K562 (cell line): ENCODE measurements at regions not wholly inside any gene's neighbourhood (a gene's known extent, or its start where the extent isn't known, plus 50 kb on each side); places are given as distances from the start of the nearest gene placed in this dataset.

ENCODE experiments used
- ATAC-seq: fragments of 200-7000 bp; cut with Tn5 transposase; 3 replicates; pipeline ENCODE4 v1.9.1; 2020; ENCODE audit warnings: moderate library complexity
- BruUV-seq: library from RNA; stranded (reverse); fragments of 400-500 nt; replicated peaks from 2 replicates; lab custom pipeline; 2021; lab: Mats Ljungman, UMichigan
- CTCF ChIA-PET: fragments of 300-600 bp; formaldehyde crosslinking; extraction: SDS; loops from one replicate; lab custom pipeline; 2021; ENCODE audit warnings: low intra/inter-chr PET ratio; lab: Yijun Ruan, JAX
- POLR2A ChIA-PET: fragments of 300-600, 350-650 bp; sonication (Branson Sonifier 250); formaldehyde crosslinking; extraction: SDS; loops from one replicate; lab custom pipeline; 2021; ENCODE audit warnings: antibody characterized with exemption, inconsistent platforms; lab: Yijun Ruan, JAX
- DNase-seq, 4 experiments: peaks; one replicate each; pipeline versions ENCODE4 v3.0.0 to v3.0.0-alpha.2; 2011 to 2018; ENCODE audit warnings: low spot score in 3 of 4, mixed read lengths in 3 of 4; ENCODE audit errors: extremely low read depth in 1 of 4
- FAIRE-seq: peaks from 2 replicates; lab custom pipeline; 2011; peaks lifted over from hg19 to GRCh38; lab: Jason Lieb, UNC
- H2AFZ ChIP-seq: 2 replicates; pipeline ENCODE4 v1.6.0; 2011; ENCODE audit warnings: low read depth, low read length, control low read depth, inconsistent platforms
- H3K27ac ChIP-seq: fragments of 200-600 bp; 3 replicates; pipeline ENCODE4 v1.8.0; 2011; ENCODE audit warnings: low read depth, mild to moderate bottlenecking, control low read depth, inconsistent platforms, low read length, moderate library complexity, mixed read lengths; ENCODE audit errors: extremely low read depth
- H3K27me3 ChIP-seq, 2 experiments: fragments of 300-600 bp in 1 of 2; 2 replicates in 1 of 2; 3 replicates in 1 of 2; pipeline versions ENCODE4 v1.6.0 to v1.8.0; 2011; ENCODE audit warnings: inconsistent platforms in 2 of 2, low read length in 2 of 2, mild to moderate bottlenecking in 1 of 2, mixed read lengths in 1 of 2, moderate library complexity in 1 of 2; ENCODE audit not compliant: control insufficient read depth in 2 of 2, insufficient read depth in 2 of 2
- H3K36me3 ChIP-seq: fragments of 300-600 bp; 3 replicates; pipeline ENCODE4 v1.8.0; 2011; ENCODE audit warnings: mild to moderate bottlenecking, low read length, inconsistent platforms; ENCODE audit not compliant: control insufficient read depth, insufficient read depth
- H3K4me1 ChIP-seq, 2 experiments: fragments of 200-600 bp in 1 of 2; replicated peaks in 1 of 2; 2 replicates in 1 of 2; 3 replicates in 1 of 2; pipeline versions ENCODE4 v1.5.1 to v1.8.0; 2011; ENCODE audit warnings: inconsistent platforms in 2 of 2, low read length in 2 of 2, mild to moderate bottlenecking in 1 of 2, mixed read lengths in 1 of 2, moderate library complexity in 1 of 2; ENCODE audit not compliant: control insufficient read depth in 2 of 2, insufficient read depth in 2 of 2
- H3K4me2 ChIP-seq: 2 replicates; pipeline ENCODE4 v1.6.1; 2011; ENCODE audit warnings: low read length, control low read depth, inconsistent platforms, mixed read lengths; ENCODE audit not compliant: insufficient read depth
- H3K4me3 ChIP-seq: fragments of 200-600 bp; sonication (generic), shearing (Covaris generic); 2 replicates; pipeline ENCODE4 v1.5.1; 2016; ENCODE audit warnings: control low read depth, inconsistent platforms
- H3K79me2 ChIP-seq: fragments of 200-600 bp; 3 replicates; pipeline ENCODE4 v1.8.0; 2011; ENCODE audit warnings: low read length, inconsistent platforms; ENCODE audit not compliant: control insufficient read depth, insufficient read depth
- H3K9ac ChIP-seq, 2 experiments: 2 replicates each; pipeline versions ENCODE4 v1.6.0 to v1.6.1; 2011; ENCODE audit warnings: low read depth in 2 of 2, low read length in 2 of 2, control low read depth in 1 of 2, inconsistent platforms in 1 of 2, mild to moderate bottlenecking in 1 of 2, mixed read lengths in 1 of 2; ENCODE audit not compliant: insufficient read depth in 1 of 2
- H3K9me1 ChIP-seq: one replicate; pipeline ENCODE4 v1.6.0; 2011; ENCODE audit warnings: inconsistent platforms, mild to moderate bottlenecking, low read length, moderate library complexity; ENCODE audit not compliant: control insufficient read depth, insufficient read depth
- H3K9me3 ChIP-seq: replicated peaks from 2 replicates; pipeline ENCODE4 v1.5.1; 2011; ENCODE audit warnings: low read depth, low read length, inconsistent platforms; ENCODE audit not compliant: control insufficient read depth, insufficient read depth
- H4K20me1 ChIP-seq: replicated peaks from 2 replicates; pipeline ENCODE4 v1.6.1; 2011; ENCODE audit warnings: low read length, inconsistent platforms, mixed read lengths; ENCODE audit not compliant: control insufficient read depth, insufficient read depth
- ARID4B ChIP-seq: sonication (generic); formaldehyde crosslinking; IDR thresholded peaks from 2 replicates; pipeline ENCODE4 v1.8.0; 2022; ENCODE audit warnings: mild to moderate bottlenecking, missing genetic modification reagents
- CSDE1 ChIP-seq, 2 experiments: fragments of 450-650 bp; IDR thresholded peaks; 2 replicates each; pipeline ENCODE4 v1.6.1; 2016; ENCODE audit warnings: mild to moderate bottlenecking in 1 of 2
- E2F6 ChIP-seq, 2 experiments: IDR thresholded peaks; 2 replicates each; pipeline ENCODE4 v1.6.1; 2011; ENCODE audit warnings: borderline replicate concordance in 1 of 2, control low read depth in 1 of 2, low read depth in 1 of 2, low read length in 1 of 2, mild to moderate bottlenecking in 1 of 2, mixed read lengths in 1 of 2, moderate library complexity in 1 of 2; ENCODE audit not compliant: insufficient read depth in 1 of 2, insufficient read length in 1 of 2, poor library complexity in 1 of 2, severe bottlenecking in 1 of 2; ENCODE audit errors: extremely low read depth in 1 of 2
- ETS2 ChIP-seq: IDR thresholded peaks from 2 replicates; pipeline ENCODE4 v1.6.1; 2016; ENCODE audit warnings: borderline replicate concordance, missing genetic modification characterization, mild to moderate bottlenecking, moderate library complexity, missing compliant biosample characterization; ENCODE audit not compliant: poor library complexity, severe bottlenecking
- GABPB2 ChIP-seq: fragments of 250-450 bp; sonication (Bioruptor Pico); conservative IDR thresholded peaks from 2 replicates; pipeline ENCODE4 v1.5.1; 2021; ENCODE audit warnings: mild to moderate bottlenecking
- JUND ChIP-seq, 2 experiments: IDR thresholded peaks; 2 replicates in 1 of 2; 3 replicates in 1 of 2; pipeline ENCODE4 v1.6.1; 2011; ENCODE audit warnings: borderline replicate concordance in 2 of 2, low read depth in 2 of 2, low read length in 2 of 2, improper control_type of control experiment in 1 of 2, missing biosample characterization in 1 of 2, missing genetic modification characterization in 1 of 2, missing genetic modification reagents in 1 of 2
- NCOA4 ChIP-seq: fragments of 450-650 bp; IDR thresholded peaks from 2 replicates; pipeline ENCODE4 v1.6.1; 2018; ENCODE audit warnings: mild to moderate bottlenecking; ENCODE audit not compliant: partially characterized antibody
- PATZ1 ChIP-seq: fragments of 250-450 bp; sonication (Bioruptor Pico); IDR thresholded peaks from 2 replicates; pipeline ENCODE4 v1.5.0; 2020; ENCODE audit warnings: mild to moderate bottlenecking, borderline replicate concordance
- PHF20 ChIP-seq: fragments of 450-650 bp; IDR thresholded peaks from 2 replicates; pipeline ENCODE4 v1.6.1; 2018; ENCODE audit not compliant: partially characterized antibody
- in situ Hi-C: fragments of 300-500 bp; cut with MboI; formaldehyde crosslinking; loops from 4 replicates; pipeline ENCODE4 v1.15.0; 2018; ENCODE audit warnings: inconsistent platforms, mixed read lengths
- intact Hi-C: fragments of 100-400 bp; cut with micrococcal nuclease; formaldehyde crosslinking; loops from 2 replicates; pipeline ENCODE4 v1.14.2; 2022

- TF ChIP-seq PATZ1 (no peak), CSDE1 (IDR thresholded peaks at IDR 0.05) (no peak)
Measured at GRCh38 chr6:63460971-63461370, 111.3 kb upstream of the LOC128125822 start (continued).

- Histone ChIP-seq H2AFZ (no peak overlapping the region), H3K4me3 (no peak overlapping the region), H3K4me2 (no peak overlapping the region), H3K9me1 (no peaks in the 10 kb centered on the region), H3K36me3 (no peaks in the 10 kb centered on the region), H3K79me2 (no peaks in the 10 kb centered on the region), H3K27me3 (no peaks in the 10 kb centered on the region), H3K27ac (no peak overlapping the region), H3K9me3 (no peaks in the 10 kb centered on the region), H3K4me1 (no peaks in the 10 kb centered on the region), H3K9ac (no peak overlapping the region), H4K20me1 (no peaks in the 10 kb centered on the region)
- CTCF ChIA-PET, result no interaction called here
- in situ Hi-C loops, result no loop called here
- FAIRE-seq (no peak), DNase-seq (no peak), ATAC-seq (no peak)
- intact Hi-C loops, result loop anchor here (10.0 kb wide), 1 partner anchor 301 kb away; no protein-coding TSS in a partner anchor
- POLR2A ChIA-PET, result no interaction called here
- BruUV-seq, result no TSS peak
- TF ChIP-seq PHF20, result no peak
- no peak for TF ChIP-seq ETS2 (tag)
- TF ChIP-seq JUND (IDR thresholded peaks at IDR 0.05; ENCODE audit: borderline replicate concordance, low read depth, low read length), result no peak
- TF ChIP-seq JUND (tag; IDR thresholded peaks at IDR 0.05; ENCODE audit: borderline replicate concordance, low read depth, low read length), result no peak
- TF ChIP-seq NCOA4, result no peak
- no peak for TF ChIP-seq E2F6 (IDR thresholded peaks at IDR 0.05; ENCODE audit: borderline replicate concordance in 1 of 2, extremely low read depth in 1 of 2, insufficient read depth in 1 of 2, insufficient read length in 1 of 2, low read depth in 1 of 2, low read length in 1 of 2, poor library complexity in 1 of 2, severe bottlenecking in 1 of 2)
- no peak for TF ChIP-seq GABPB2
- no peak for TF ChIP-seq ARID4B (CRISPR knock-in tag)
Measured at GRCh38 chr6:63464060-63464459, 108.2 kb upstream of the LOC128125822 start.
